ENCODE measurements at regions not wholly inside any gene's neighbourhood (a gene's known extent, or its start where the extent isn't known, plus 50 kb on each side); places are given as distances from the start of the nearest gene placed in this dataset.

- no peaks in the 10 kb centered on the region for H3K9me3 ChIP-seq
- DNase-seq: no peak
- no peaks in the 10 kb centered on the region for H3K9me3 Mint-ChIP-seq (ENCODE audit: unreplicated experiment)
- intact Hi-C loops (cut with micrococcal nuclease; ENCODE audit: unreplicated experiment): no loop called here
- BruUV-seq (replicated peaks): no TSS peak
- no peak overlapping the region for H3K4me3 ChIP-seq (ENCODE audit: low read depth, low read length)
- no peak overlapping the region for H3K27ac Mint-ChIP-seq (ENCODE audit: unreplicated experiment)
- TF ChIP-seq CTCF (IDR thresholded peaks at IDR 0.05; ENCODE audit: insufficient read depth in 1 of 2, low read depth in 1 of 2, low read length in 1 of 2, severe bottlenecking in 1 of 2, unreplicated experiment in 1 of 2): no peak
- H3K27me3 ChIP-seq (replicated peaks; ENCODE audit: control insufficient read depth, insufficient read depth, low read length): peaks cover 3% of the 10 kb centered on the region
- ChIA-PET CTCF (interaction anchor here (0.6 to 0.7 kb wide), 3 partner anchors 47 to 197 kb away, joined by 4 to 7 read pairs (median 6); no protein-coding TSS in a partner anchor), POLR2A (no interaction called here)
- no peaks in the 10 kb centered on the region for H3K4me1 Mint-ChIP-seq (ENCODE audit: low read depth, unreplicated experiment)
- peaks cover 20% of the 10 kb centered on the region for H3K27me3 Mint-ChIP-seq (ENCODE audit: insufficient read depth, unreplicated experiment)
- H3K36me3 Mint-ChIP-seq (ENCODE audit: insufficient read depth, unreplicated experiment): no peaks in the 10 kb centered on the region
- no peaks in the 10 kb centered on the region for H3K36me3 ChIP-seq (ENCODE audit: control insufficient read depth, insufficient read depth, low read length)
- H3K4me1 ChIP-seq: no peaks in the 10 kb centered on the region
- no peak overlapping the region for H3K4me3 Mint-ChIP-seq (ENCODE audit: unreplicated experiment)
Measured at GRCh38 chr15:89412905-89413411, 78.3 kb upstream of the POLG start.

GRCh38 chr15:89410039-89410435 is 75.4 kb upstream of the POLG start:
- POLR2A ChIA-PET: no interaction called here
- H3K4me3 ChIP-seq (ENCODE audit: low read depth, low read length): no peak overlapping the region
- H3K9me3 ChIP-seq: no peaks in the 10 kb centered on the region
- Mint-ChIP-seq H3K4me3 (ENCODE audit: unreplicated experiment) (no peak overlapping the region), H3K4me1 (ENCODE audit: low read depth, unreplicated experiment) (no peaks in the 10 kb centered on the region), H3K9me3 (ENCODE audit: unreplicated experiment) (no peaks in the 10 kb centered on the region), H3K27me3 (ENCODE audit: insufficient read depth, unreplicated experiment) (peaks cover 24% of the 10 kb centered on the region), H3K36me3 (ENCODE audit: insufficient read depth, unreplicated experiment) (no peaks in the 10 kb centered on the region), H3K27ac (ENCODE audit: unreplicated experiment) (no peak overlapping the region)
- no peaks in the 10 kb centered on the region for H3K36me3 ChIP-seq (ENCODE audit: control insufficient read depth, insufficient read depth, low read length)
- CTCF ChIA-PET: interaction anchor here (1.1 kb wide), 1 partner anchor 51 kb away, joined by 5 read pairs; no protein-coding TSS in a partner anchor
- no peaks in the 10 kb centered on the region for H3K4me1 ChIP-seq
- no peak for DNase-seq
- intact Hi-C loops (cut with micrococcal nuclease; ENCODE audit: unreplicated experiment): no loop called here
- peaks cover 3% of the 10 kb centered on the region for H3K27me3 ChIP-seq (replicated peaks; ENCODE audit: control insufficient read depth, insufficient read depth, low read length)
- BruUV-seq (replicated peaks): no TSS peak
- no peak for TF ChIP-seq CTCF (IDR thresholded peaks at IDR 0.05; ENCODE audit: insufficient read depth in 1 of 2, low read depth in 1 of 2, low read length in 1 of 2, severe bottlenecking in 1 of 2, unreplicated experiment in 1 of 2)

GRCh38 chr15:89409184-89410038 is 74.8 kb upstream of the POLG start:
- Mint-ChIP-seq H3K27ac (ENCODE audit: unreplicated experiment) (no peak overlapping the region), H3K27me3 (ENCODE audit: insufficient read depth, unreplicated experiment) (peaks cover 21% of the 10 kb centered on the region), H3K4me1 (ENCODE audit: low read depth, unreplicated experiment) (no peaks in the 10 kb centered on the region), H3K4me3 (ENCODE audit: unreplicated experiment) (no peak overlapping the region), H3K36me3 (ENCODE audit: insufficient read depth, unreplicated experiment) (no peaks in the 10 kb centered on the region), H3K9me3 (ENCODE audit: unreplicated experiment) (no peaks in the 10 kb centered on the region)
- intact Hi-C loops (cut with micrococcal nuclease; ENCODE audit: unreplicated experiment): no loop called here
- no peak overlapping the region for H3K4me3 ChIP-seq (ENCODE audit: low read depth, low read length)
- no peak for TF ChIP-seq CTCF (IDR thresholded peaks at IDR 0.05; ENCODE audit: insufficient read depth in 1 of 2, low read depth in 1 of 2, low read length in 1 of 2, severe bottlenecking in 1 of 2, unreplicated experiment in 1 of 2)
- no peak for DNase-seq
- no peaks in the 10 kb centered on the region for H3K36me3 ChIP-seq (ENCODE audit: control insufficient read depth, insufficient read depth, low read length)
- H3K9me3 ChIP-seq: no peaks in the 10 kb centered on the region
- BruUV-seq (replicated peaks): no TSS peak
- POLR2A ChIA-PET: no interaction called here
- H3K27me3 ChIP-seq (replicated peaks; ENCODE audit: control insufficient read depth, insufficient read depth, low read length): peaks cover 3% of the 10 kb centered on the region
- no peaks in the 10 kb centered on the region for H3K4me1 ChIP-seq
- CTCF ChIA-PET: interaction anchor here (0.6 to 1.1 kb wide), 2 partner anchors 10 to 50 kb away, joined by 3 to 5 read pairs; no protein-coding TSS in a partner anchor
